ENCODE measurements at regions not wholly inside any gene's neighbourhood (a gene's known extent, or its start where the extent isn't known, plus 50 kb on each side); places are given as distances from the start of the nearest gene placed in this dataset.
A peak's percentile ranks its signal among the peaks of the same experiment; 100 is the strongest.
"Not testable (repeated sequence)": the region's sequence is repeated elsewhere in the genome, so short reads cannot be mapped to it uniquely, and the experiment has no call there.

DNA sequence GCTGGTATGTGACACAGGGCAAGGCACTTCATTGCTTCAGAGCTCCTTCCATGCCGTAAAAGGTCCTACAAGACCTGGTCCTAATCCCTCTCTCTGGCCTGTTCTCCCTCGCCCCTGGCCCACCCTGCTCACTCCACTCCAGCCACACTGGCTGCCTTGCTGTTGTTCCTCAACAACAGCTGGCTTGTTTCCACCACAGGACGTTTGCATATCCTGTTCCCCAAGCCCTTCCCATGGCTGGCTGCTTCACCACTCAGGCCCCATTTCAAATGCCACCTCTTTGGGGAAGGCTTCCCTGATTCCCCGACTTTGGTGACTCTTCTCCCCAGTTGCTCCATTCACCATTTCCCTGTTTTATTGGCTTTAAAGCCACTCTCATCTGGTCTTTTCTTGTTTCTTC is 129.1 kb upstream of the ALDH3B2 start:
- DNase-seq: not testable (repeated sequence)

DNA sequence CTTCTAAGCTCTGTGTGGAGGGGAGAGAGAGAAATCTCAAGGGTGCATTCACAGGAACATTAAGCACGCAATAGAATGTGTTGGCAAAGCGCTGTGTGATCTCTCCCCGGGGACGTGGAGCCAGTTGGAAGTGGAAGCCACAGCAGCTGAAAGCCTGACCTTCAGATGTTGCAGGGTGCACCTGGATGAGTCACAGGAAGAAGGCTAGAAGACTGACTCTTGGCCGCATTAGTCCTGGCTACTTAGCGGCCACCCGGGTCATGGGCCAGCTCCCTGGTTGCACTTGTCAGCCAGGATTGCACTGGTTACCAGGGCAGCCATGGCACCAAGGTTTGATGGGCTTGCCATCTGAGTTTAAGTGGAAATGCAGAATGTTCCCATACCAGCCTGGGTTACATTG is 128.6 kb upstream of the ALDH3B2 start:
- DNase-seq: not testable (repeated sequence)

DNA sequence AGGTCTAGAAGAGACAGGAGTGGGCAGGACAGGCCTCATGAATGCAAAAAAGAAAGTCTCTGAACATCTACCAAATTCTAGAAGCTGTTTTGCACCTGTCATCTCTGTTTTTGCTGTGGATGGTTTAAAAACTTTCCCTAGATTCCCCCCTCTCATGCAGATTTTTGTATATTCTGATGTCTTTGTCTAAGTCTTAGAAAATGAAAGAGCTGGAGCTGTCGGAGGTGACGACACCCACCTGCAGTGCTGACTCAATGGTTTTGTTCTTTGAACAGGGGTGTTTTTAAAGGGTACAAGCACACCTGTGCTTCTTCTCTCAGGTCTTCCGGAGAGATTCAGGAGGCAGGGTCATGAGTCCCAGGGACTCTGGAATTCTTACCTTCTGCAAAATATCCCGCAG is 128.2 kb upstream of the ALDH3B2 start:
- DNase-seq: not testable (repeated sequence)

DNA sequence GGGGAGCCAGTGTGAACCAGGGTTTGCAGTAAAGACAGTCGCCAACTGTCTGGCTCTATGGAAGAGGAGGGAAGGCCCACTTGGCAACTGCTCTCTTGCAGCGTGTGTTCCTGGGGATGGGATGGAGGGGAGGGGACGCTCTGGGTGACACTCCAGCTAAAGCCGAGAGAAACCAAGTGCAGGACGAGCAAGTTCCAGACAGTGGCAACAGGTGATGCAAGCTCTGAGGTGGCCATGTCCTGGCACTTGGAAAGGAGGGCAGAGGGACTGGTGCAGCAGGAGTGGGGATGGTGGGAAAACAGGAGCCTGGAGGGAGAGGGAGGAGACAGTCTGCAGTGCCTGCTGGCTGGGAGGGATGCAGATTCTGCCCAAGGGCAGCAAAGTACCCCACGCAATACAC is 127.0 kb upstream of the ALDH3B2 start:
- DNase-seq: not testable (repeated sequence)

DNA sequence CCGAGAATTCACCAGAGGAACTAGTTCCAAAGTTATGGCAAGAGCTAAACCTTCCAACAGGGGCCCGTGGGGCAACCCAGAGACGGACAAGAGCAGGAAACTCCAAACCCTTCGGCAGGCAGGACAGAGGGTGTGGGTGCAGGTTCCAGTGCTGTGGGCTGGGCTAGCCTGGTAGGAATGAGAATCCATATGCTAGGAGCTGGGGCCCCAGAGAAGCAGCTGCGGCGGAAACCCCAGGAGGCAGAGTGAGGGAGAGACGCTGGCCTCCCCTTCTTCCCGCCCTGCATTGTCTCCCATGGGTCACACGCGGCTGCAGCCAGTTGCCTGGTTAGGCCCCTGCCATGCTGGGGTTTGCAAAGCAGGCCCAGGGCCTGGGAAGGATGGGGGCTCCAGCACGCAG is 126.2 kb upstream of the ALDH3B2 start:
- DNase-seq: not testable (repeated sequence)

DNA sequence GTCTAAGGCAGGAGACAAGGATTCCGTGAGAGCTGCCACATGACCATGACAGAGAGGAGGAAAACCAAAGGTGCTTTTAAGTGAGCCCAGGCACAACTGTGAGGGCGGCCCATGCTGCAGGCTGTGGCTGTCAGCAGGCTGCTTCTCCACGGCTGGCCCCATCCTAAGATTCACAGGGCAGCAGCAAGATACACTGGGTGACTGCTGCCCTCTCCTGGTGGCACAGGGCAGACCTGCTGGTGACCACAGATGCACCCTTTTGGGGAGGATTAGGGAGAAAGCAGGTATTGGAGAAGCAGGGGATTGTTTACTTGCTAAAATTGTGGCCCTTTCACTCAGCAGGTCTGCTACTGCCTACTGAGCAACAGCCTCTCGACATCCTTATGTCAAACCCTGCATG is 125.4 kb upstream of the ALDH3B2 start:
- DNase-seq: not testable (repeated sequence)

DNA sequence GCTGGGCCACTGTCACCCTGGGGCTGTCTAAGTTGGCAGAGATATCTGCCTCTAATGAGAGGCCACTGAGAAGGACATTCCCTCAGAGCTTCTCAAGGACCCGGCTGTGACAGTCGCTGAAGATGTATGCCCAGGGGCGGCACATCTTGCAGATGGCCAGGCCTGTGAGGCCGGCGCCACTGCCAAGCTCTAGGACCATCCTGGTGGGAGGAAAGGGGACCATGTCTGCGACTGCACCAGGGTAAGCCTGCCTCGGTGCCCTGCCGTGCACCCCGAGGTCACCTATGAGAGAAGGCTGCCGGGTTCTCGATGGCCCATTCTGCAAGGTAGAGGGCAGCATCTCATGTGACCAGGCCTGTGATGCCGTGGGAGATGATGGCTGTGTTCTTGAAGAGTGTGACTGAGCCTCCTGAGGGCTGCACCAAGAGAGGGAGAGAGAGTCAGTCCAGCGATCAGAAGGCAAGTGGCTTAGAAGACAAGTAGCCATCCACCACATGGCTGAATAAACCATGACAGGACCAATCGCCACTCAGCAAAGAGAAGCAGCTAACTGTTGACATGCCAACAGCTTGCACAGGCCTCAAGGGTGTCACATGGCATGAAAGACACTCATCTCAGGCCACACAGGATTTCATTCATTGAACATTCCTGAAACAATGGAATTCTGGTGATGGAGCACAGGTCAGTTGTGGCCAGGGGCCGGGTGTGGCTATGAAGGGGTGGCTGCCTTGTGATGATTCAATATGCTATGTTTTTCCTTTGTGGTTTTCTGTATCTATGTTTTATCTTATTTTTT is 123.5 kb upstream of the ALDH3B2 start:
- not testable (repeated sequence) for DNase-seq

DNA sequence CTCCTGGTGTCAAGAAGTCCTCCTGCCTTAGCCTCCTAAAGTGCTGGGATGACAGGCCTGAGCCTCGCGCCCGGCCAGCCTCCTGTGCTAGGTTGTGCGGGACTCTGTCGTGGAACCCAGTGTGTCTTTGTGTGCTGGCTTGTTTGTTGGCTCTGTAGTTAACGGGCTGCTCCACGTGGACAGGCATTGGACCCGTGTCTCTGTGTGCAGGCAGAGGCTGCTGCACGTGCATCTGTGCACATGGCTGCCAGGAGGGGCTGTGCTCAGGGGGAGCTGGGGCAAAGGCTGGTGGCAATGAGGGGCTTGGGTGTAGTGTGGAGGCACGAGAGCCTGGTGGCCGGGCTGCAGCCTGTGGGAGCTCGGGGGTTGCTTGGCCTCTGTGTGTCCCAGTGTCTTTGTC is 121.3 kb upstream of the ALDH3B2 start:
- no peak for DNase-seq

DNA sequence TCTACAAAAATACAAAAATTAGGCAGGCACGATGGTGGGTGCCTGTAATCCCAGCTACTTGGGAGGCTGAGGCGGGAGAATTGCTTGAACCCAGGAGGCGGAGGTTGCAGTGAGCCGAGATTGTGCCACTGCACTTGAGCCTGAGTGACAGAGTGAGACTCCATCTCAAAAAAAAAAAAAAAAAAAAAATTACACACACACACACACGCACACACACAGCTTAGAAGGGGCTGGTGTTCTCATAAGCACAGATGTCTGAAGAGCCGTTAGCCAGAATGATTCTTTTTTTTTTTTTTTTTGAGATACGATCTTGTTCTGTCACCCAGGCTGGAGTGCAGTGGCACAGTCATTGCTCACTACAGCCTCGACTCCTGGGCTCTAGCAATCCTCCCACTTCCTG is 119.3 kb upstream of the ALDH3B2 start:
- not testable (repeated sequence) for DNase-seq

DNA sequence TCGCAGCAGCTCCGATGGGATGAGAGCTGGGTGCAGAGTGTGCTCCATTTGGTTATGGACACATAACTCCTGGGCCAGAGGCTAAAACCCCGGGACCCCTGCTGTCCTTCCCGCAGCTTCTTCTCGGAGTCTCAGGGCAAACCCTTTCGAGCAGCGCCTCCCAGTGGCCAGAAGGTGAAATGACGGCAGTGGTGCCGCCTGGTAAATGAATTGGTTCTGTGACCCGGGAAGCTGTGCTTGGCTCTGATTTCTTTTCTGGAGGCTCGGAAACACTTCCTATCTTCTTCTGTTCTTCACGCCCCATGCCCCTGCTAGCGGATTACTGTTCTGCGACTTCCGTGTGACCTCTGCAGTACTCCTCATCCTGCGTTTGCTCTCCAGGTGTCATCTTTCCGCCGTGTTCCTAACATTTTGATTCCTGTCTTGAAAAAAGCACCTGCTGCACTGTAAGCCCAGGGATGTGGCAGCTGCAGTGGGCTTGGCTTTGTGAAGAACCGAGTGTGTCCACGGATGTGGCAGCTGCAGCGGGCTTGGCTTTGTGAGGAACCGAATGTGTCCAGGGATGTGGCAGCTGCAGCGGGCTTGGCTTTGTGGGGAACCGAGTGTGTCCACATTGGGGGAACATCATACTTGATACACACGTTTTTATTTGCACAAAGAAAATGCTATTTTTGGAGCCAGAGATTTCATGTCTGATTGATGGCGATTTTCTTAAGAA is 118.0 kb upstream of the ALDH3B2 start:
- DNase-seq: not testable (repeated sequence)

DNA sequence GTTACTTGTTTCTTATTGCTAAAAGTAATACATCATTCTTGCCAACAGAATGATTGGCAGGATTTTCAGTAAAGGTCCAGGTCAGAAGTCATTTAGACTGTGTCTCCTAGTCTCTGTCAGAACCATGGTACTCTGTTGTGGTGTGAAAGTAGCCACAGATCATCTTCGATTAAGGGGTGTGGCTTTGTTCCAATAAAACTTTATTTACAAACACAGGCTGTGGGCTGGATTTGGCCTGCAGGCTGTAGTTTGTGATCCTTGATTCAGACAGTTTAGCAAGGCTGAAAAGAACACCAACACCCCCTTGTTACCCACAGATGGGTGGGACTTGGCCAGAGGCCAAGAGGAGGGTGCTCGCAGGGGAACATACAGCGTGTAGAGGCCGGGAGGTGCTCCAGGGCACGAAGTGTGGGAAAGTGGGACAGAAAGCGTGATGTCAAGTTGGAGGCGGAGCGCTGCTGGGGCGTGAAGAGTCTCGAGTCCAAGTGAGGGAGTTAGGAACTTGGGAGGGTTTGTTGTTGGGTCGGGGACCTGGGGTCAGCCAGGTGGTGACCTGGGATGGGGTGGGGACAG is 117.3 kb upstream of the ALDH3B2 start:
- DNase-seq: not testable (repeated sequence)

DNA sequence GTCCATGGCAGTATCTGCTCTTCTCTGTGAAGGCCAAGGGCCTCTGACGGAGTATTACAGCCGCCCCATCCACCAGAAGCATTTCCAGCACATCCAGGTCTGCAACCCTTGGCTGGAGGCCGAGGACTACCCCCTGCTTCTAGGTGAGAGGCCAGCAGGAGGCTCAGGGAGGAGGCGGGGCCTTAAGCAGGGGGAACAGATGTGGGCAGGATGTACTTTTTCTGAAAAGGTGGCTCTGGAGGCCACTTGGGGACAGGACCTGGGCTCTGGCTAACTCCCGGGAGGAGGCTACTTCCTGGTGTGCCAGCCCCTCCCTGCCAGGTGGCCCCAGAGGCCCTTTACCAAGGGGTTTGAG is 113.9 kb upstream of the ALDH3B2 start:
- not testable (repeated sequence) for DNase-seq

DNA sequence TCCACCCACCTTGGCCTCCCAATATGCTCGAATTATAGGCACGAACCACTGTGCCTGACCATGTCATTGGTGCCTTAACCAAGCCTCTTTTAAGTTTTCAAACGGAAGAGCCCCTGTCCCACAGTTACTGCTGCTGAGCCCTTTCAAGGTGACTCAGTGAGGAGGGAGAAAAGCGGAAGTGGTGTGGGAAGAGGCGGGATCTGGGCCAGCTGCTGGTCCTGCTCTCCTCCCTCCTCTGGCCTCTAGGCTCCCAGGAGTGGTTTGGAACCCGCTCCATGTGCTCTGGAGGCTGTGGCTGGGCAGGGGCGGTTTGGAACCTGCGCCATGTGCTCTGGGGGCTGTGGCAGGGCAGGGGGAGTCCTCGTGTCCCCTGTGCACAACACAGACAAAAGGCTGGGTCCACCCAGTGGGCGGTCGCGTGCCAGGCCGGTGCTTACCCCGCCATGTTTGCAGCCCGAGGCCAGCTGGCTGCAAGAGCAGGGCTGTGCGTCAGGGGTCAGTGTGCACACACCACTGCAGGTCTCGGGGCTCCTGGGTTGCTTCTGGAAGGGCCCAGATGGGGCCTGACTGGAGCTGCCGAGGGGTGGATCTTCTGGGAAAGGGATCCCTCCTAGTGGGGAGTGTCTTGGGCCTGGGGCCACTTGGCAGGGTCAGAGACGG is 113.4 kb upstream of the ALDH3B2 start:
- not testable (repeated sequence) for DNase-seq

DNA sequence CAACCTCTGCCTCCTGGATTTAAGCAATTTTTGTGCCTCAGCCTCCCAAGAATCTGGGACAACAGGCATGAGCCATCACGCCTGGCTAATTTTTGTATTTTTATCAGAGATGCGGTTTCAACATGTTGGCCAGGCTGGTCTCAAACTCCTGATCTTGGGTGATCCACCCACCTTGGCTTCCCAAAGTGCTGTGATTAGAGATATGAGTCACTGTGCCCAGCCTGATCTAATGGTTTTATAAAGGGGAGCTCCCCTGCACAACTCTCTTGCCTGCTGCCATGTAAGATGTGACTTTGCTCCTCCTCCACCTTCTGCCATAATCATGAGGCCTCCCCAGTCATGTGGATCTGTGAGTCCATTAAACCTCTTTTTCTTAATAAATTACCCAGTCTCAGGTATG is 107.5 kb upstream of the ALDH3B2 start:
- DNase-seq: not testable (repeated sequence)

DNA sequence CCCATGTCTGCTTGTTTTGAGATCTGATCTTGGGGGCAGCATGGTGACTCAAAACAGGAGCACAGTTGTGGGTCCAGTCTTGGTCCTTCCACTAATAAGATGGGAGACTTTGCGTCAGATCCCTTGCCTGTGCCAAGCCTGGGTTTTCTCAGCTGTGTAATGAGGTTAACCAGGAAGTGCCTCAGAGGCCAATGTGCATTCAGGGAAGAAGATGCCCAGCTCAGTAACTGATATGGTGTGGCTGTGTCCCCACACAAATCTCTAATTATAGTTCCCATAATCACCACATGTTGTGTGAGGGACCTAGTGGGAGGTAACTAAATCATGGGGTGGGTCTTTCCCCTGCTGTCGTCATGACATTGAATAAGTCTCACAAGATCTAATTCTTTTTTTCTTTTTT is 107.1 kb upstream of the ALDH3B2 start:
- not testable (repeated sequence) for DNase-seq

DNA sequence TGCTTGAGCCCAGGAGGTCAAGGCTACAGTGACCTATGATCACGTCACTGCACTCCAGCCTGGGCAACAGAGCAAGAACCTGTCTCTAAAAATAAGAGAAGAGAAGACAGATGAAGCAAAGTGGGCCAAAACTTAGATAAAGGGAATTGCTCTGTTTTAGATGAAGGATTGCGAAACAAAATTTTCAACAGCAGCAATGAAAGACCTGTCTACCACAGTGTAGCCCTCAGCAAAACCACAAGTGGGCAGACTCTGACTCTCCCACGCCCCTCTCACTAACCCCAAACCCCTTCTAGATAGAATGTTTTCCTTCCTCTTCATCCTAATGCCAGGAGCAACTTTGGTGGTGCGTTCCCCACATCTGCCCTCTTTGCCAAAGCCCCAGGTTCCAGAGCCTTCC is 105.6 kb upstream of the ALDH3B2 start:
- peak; percentile 69 for DNase-seq

DNA sequence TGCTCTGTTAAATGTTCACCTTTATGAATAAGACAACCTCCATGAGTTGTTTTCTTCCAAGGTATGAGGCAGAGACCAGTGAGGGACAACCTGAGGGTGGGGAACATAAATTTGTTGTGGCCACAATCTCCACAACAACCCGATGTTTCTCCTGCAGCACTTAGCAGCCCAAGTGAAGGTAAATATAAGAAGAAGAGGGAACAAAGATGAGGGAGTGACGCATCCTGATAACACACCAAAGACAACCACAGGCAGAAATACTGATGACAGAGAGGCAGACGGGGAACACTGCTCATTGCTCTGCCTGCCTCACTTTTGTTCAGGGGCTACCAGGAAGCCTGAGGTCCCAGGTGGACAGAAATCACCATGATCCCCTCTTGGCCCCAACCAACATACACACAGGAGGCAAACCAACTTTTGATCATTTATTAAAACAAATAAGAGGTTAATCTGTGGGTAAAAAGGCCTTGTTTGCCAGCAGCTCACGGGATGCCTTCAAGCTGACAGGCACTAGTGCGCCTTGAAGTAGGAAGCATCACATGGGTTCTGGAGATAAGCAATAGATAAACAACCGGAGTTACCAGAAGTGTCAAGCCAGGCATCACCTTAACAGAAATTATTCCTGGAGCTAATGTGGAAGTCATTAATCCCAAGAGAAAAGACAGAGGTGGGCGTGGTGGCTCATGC is 104.9 kb upstream of the ALDH3B2 start:
- peak; percentile 29 for DNase-seq

DNA sequence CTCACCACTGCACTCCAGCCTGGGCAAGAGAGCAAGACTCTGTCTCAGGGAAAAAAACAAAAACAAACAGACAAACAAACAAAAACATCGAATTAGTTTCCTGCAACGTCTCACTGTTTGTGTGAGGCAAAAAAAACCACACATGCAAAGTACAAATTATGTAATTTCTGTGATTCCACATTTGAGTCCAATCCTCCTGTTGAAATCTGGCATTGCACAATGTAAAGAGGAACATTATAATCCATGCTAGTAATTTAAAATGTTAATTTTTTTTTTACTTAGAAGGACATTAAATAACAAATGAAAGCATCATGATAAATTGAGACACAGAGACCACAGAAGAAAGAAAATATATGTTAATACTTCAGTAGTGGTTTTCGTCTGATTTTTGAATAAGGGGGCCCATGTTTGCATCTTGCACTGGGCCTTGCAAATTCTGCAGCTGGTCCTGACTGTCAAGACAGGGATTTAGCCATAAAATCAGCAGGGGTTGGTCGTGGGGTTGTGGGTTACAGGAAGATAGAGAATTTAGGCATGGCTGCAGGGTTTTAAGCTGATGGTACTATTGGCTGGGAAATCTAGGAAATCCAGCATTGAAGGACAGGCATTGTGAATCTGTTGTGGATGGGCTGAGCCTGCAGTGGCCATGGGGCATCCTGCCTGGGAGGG is 102.6 kb upstream of the ALDH3B2 start:
- no peak for DNase-seq

DNA sequence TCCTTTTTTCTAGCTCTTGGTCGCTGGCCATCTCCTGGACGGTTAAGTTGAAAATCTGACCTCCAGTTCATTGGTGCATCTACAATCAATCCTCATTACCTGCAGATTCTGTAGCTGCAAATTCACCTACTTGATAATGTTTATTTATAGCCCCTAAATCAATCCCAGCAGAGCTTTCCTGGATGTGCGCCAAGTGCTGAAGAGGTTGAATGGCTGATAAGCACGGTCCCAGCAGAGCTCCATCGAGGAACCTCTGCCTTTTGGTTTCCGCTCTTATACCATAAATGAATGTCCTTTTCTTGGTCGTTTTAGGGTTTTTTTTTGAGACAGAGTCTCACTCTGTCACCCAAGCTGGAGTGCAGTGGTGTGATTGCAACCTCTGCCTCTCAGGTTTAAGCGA is 99.8 kb upstream of the ALDH3B2 start:
- DNase-seq: not testable (repeated sequence)

DNA sequence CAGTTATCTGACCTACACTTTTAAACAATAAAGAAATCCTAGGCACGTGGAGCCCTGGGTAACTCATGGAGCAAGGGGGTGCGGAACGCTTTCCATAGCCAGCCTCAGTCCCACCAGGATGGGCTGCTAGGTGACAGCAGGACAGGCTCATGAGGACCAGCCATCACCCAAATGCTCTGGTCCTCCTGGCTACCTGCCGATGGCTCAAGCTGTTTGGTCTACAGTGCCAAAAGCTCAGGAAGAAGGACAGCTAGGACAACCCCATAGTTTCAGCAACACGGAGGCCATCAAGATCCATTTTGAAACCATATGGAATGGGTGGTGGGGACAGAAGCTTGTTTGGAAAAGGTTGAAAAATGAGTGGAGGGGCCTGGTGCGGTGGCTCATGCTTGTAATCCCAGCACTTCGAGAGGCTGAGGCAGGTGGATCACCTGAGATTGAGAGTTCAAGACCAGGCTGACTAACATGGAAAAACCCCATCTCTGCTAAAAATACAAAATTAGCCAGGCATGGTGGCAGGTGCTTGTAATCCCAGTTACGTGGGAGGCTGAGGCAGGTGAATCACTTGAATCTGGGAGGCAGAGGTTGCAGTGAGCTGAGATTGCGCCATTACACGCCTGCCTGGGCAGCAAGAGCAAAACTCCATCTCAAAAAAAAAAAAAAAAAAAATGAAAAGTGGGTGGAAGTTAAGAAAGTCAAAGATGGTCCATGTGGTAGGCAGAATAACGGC is 93.7 kb upstream of the ALDH3B2 start:
- not testable (repeated sequence) for DNase-seq

DNA sequence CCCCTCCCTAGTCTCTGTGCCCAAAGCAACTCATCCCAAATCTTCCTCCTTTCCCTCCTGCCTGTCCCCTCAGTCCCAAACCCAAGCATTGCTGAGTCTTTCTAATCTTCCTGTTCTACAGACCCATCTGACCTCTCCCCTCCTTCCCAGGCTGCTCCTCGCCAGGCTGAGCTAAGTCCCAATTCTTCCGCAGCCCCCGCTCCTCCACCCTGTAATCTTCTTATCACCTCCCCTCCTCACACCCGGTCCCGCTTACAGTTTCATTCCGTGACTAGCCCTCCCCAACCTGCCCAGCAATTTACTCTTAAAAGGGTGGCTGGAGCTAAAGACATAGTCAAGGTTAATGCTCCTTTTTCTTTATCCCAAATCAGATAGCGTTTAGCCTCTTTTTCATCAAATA is 86.8 kb upstream of the ALDH3B2 start:
- DNase-seq: not testable (repeated sequence)

DNA sequence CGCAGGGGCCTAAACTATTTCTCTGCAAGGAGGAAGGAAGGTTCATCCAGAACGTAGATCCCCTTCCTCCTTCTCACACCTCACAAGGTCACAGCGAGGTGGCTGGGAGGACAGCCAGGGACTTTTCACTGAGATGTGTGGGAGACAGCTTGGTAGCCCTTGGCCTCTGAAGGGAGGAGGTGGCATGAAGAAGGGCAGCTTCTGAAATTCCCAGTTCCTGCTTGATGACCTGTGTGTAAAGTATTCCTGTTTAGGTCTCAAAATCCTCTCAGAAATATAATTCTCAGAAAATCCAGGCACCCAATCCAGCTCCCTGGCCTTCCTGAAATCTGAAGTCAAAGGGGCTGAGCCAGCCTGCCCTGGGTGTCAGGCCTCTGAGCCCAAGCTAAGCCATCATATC is 84.9 kb upstream of the ALDH3B2 start:
- DNase-seq: not testable (repeated sequence)

All from hematopoietic multipotent progenitor cell treated with erythropoietin and hydrocortisone succinate and interleukin-3 and kit ligand, for 4 days (in vitro differentiated cells).